ENCODE measurements at regions not wholly inside any gene's neighbourhood (a gene's known extent, or its start where the extent isn't known, plus 50 kb on each side); places are given as distances from the start of the nearest gene placed in this dataset.

DNA sequence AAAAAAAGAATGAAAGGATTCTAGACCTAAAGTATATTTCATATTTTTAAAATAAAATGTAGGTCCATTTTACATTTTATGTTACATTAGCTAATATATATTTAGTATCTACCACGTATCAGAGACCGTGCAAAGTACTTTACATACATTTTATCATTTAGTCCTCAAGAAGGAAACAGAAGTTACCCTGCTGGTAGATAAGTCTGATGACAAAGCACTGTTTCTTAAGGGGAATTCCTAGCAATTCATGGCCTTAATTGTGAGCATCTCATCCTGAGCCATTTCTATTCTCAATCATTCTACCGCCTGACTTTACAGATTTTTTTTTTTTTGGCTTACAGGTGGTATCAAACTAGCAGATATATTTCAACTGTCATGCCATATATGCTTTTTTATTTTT is 367.7 kb downstream of the PRELID2 start:
- H3K4me1 ChIP-seq (replicated peaks in 1 of 2; ENCODE audit: control insufficient read depth in 2 of 2, insufficient read depth in 2 of 2, low read length in 2 of 2): no peaks in the 10 kb centered on the region; a peak in 2 of 5 replicates

GRCh38 chr5:145466533-145466932 is 368.6 kb downstream of the PRELID2 start:
- BruUV-seq (replicated peaks): no TSS peak
- Histone ChIP-seq H3K9ac (ENCODE audit: insufficient read depth in 1 of 2, low read depth in 2 of 2, low read length in 2 of 2) (no peak overlapping the region), H3K4me1 (replicated peaks in 1 of 2; ENCODE audit: control insufficient read depth in 2 of 2, insufficient read depth in 2 of 2, low read length in 2 of 2) (no peaks in the 10 kb centered on the region; a peak in 1 of 5 replicates), H3K27me3 (ENCODE audit: control insufficient read depth in 2 of 2, insufficient read depth in 2 of 2, low read length in 2 of 2) (no peaks in the 10 kb centered on the region), H3K79me2 (ENCODE audit: control insufficient read depth, insufficient read depth, low read length) (no peaks in the 10 kb centered on the region), H4K20me1 (replicated peaks; ENCODE audit: control insufficient read depth, insufficient read depth, low read length) (no peaks in the 10 kb centered on the region), H2AFZ (ENCODE audit: low read depth, low read length) (no peak overlapping the region), H3K9me3 (replicated peaks; ENCODE audit: control insufficient read depth, insufficient read depth, low read depth, low read length) (no peaks in the 10 kb centered on the region), H3K4me3 (no peak overlapping the region), H3K36me3 (ENCODE audit: control insufficient read depth, insufficient read depth, low read length) (no peaks in the 10 kb centered on the region), H3K4me2 (ENCODE audit: insufficient read depth, low read length) (no peak overlapping the region), H3K27ac (ENCODE audit: extremely low read depth, low read depth, low read length) (no peak overlapping the region), H3K9me1 (ENCODE audit: control insufficient read depth, insufficient read depth, low read length) (no peaks in the 10 kb centered on the region)
- in situ Hi-C loops (cut with MboI) (no loop called here), intact Hi-C loops (cut with micrococcal nuclease) (no loop called here)
- FAIRE-seq: no peak
- POLR2A ChIA-PET: no interaction called here
- 0% methylated on average over 1 of the region's 1 CpG for WGBS (ENCODE audit: insufficient coverage, low coverage, missing lambda C conversion rate)
- CTCF ChIA-PET (ENCODE audit: low intra/inter-chr PET ratio): no interaction called here
- ATAC-seq: no peak
- DNase-seq (ENCODE audit: extremely low read depth in 1 of 4, low spot score in 3 of 4): no peak
- TF ChIP-seq SMARCA5 (IDR thresholded peaks at IDR 0.05) (no peak), CREB3L1 (IDR thresholded peaks at IDR 0.05; ENCODE audit: borderline replicate concordance, low read depth) (no peak), ATF6 (CRISPR knock-in tag; IDR thresholded peaks at IDR 0.05) (no peak), NCOA4 (IDR thresholded peaks at IDR 0.05; ENCODE audit: partially characterized antibody) (no peak)
- TF ChIP-seq, protein P1, sequence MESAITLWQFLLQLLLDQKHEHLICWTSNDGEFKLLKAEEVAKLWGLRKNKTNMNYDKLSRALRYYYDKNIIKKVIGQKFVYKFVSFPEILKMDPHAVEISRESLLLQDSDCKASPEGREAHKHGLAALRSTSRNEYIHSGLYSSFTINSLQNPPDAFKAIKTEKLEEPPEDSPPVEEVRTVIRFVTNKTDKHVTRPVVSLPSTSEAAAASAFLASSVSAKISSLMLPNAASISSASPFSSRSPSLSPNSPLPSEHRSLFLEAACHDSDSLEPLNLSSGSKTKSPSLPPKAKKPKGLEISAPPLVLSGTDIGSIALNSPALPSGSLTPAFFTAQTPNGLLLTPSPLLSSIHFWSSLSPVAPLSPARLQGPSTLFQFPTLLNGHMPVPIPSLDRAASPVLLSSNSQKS (CRISPR knock-in tag; IDR thresholded peaks at IDR 0.05): no peak

More for the DNA sequence above, 367.7 kb downstream of the PRELID2 start:
- H3K27me3 ChIP-seq (ENCODE audit: control insufficient read depth in 2 of 2, insufficient read depth in 2 of 2, low read length in 2 of 2): no peaks in the 10 kb centered on the region
- intact Hi-C loops (cut with micrococcal nuclease) (no loop called here), in situ Hi-C loops (cut with MboI) (no loop called here)
- FAIRE-seq: no peak
- H3K4me3 ChIP-seq: no peak overlapping the region
- H3K79me2 ChIP-seq (ENCODE audit: control insufficient read depth, insufficient read depth, low read length): no peaks in the 10 kb centered on the region
- TF ChIP-seq CREB3 (tag; conservative IDR thresholded peaks at IDR 0.05; ENCODE audit: low read depth): no peak
- no peak for TF ChIP-seq JUNB (CRISPR knock-in tag; conservative IDR thresholded peaks at IDR 0.05)
- TF ChIP-seq, protein P2, sequence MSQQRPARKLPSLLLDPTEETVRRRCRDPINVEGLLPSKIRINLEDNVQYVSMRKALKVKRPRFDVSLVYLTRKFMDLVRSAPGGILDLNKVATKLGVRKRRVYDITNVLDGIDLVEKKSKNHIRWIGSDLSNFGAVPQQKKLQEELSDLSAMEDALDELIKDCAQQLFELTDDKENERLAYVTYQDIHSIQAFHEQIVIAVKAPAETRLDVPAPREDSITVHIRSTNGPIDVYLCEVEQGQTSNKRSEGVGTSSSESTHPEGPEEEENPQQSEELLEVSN (IDR thresholded peaks at IDR 0.05; ENCODE audit: borderline replicate concordance in 1 of 2, extremely low read depth in 1 of 2, insufficient read depth in 1 of 2, insufficient read length in 1 of 2, low read depth in 1 of 2, low read length in 1 of 2, poor library complexity in 1 of 2, severe bottlenecking in 1 of 2): no peak
- no peak overlapping the region for H3K4me2 ChIP-seq (ENCODE audit: insufficient read depth, low read length)
- CTCF ChIA-PET (ENCODE audit: low intra/inter-chr PET ratio): no interaction called here
- POLR2A ChIA-PET: no interaction called here
- H3K9me3 ChIP-seq (replicated peaks; ENCODE audit: control insufficient read depth, insufficient read depth, low read depth, low read length): no peaks in the 10 kb centered on the region
- no peak overlapping the region for H2AFZ ChIP-seq (ENCODE audit: low read depth, low read length)
- no peak for DNase-seq (ENCODE audit: extremely low read depth in 1 of 4, low spot score in 3 of 4)
- no peak overlapping the region for H3K27ac ChIP-seq (ENCODE audit: extremely low read depth, low read depth, low read length)
- no TSS peak for BruUV-seq (replicated peaks)
- ATAC-seq: no peak
- 9% methylated on average over 3 of the region's 3 CpGs for WGBS (ENCODE audit: insufficient coverage, low coverage, missing lambda C conversion rate)
- H3K9me1 ChIP-seq (ENCODE audit: control insufficient read depth, insufficient read depth, low read length): no peaks in the 10 kb centered on the region
- no peaks in the 10 kb centered on the region for H4K20me1 ChIP-seq (replicated peaks; ENCODE audit: control insufficient read depth, insufficient read depth, low read length)
- H3K9ac ChIP-seq (ENCODE audit: insufficient read depth in 1 of 2, low read depth in 2 of 2, low read length in 2 of 2): no peak overlapping the region
- H3K36me3 ChIP-seq (ENCODE audit: control insufficient read depth, insufficient read depth, low read length): no peaks in the 10 kb centered on the region

All from K562 (cell line).